Parathyroid adenoma (tissue), 2 donors: ENCODE measurements at regions not wholly inside any gene's neighbourhood (a gene's known extent, or its start where the extent isn't known, plus 50 kb on each side); places are given as distances from the start of the nearest gene placed in this dataset.

Experiments
- H2AFZ ChIP-seq: fragments of 300-600 bp; sonication (generic); one replicate; pipeline ENCODE4 v1.7.0; 2017; ENCODE audit warnings: antibody characterized with exemption, mild to moderate bottlenecking
- H3K27ac ChIP-seq: fragments of 300-600 bp; sonication (generic); one replicate; pipeline ENCODE4 v1.7.0; 2017
- H3K27me3 ChIP-seq: fragments of 300-600 bp; sonication (generic); one replicate; pipeline ENCODE4 v1.7.0; 2017; ENCODE audit warnings: low read length; ENCODE audit not compliant: control insufficient read depth, insufficient read depth
- H3K36me3 ChIP-seq: fragments of 300-600 bp; sonication (generic); one replicate; pipeline ENCODE4 v1.7.0; 2017; ENCODE audit warnings: low read length; ENCODE audit not compliant: control insufficient read depth, insufficient read depth
- H3K4me1 ChIP-seq: fragments of 300-600 bp; sonication (generic); one replicate; pipeline ENCODE4 v1.7.0; 2017; ENCODE audit warnings: control low read depth
- H3K4me2 ChIP-seq: fragments of 300-600 bp; sonication (generic); one replicate; pipeline ENCODE4 v1.7.0; 2017; ENCODE audit warnings: low read length
- H3K4me3 ChIP-seq: fragments of 300-600 bp; sonication (generic); one replicate; pipeline ENCODE4 v1.7.0; 2017; ENCODE audit warnings: low read depth, low read length
- H3K79me2 ChIP-seq: fragments of 300-600 bp; sonication (generic); one replicate; pipeline ENCODE4 v1.7.0; 2017; ENCODE audit warnings: control low read depth
- H3K9ac ChIP-seq: fragments of 300-600 bp; sonication (generic); one replicate; pipeline ENCODE4 v1.7.0; 2017; ENCODE audit warnings: mild to moderate bottlenecking
- H3K9me3 ChIP-seq: fragments of 300-600 bp; sonication (generic); one replicate; pipeline ENCODE4 v1.7.0; 2017; ENCODE audit warnings: low read length; ENCODE audit not compliant: control insufficient read depth
- TF ChIP-seq, protein P1 (sequence below): fragments of 300-600 bp; sonication (generic); IDR thresholded peaks from one replicate; pipeline ENCODE4 v1.7.0; 2017; ENCODE audit warnings: antibody characterized with exemption, mild to moderate bottlenecking
- donor health status: primary hyperparathyroidism.

DNA sequence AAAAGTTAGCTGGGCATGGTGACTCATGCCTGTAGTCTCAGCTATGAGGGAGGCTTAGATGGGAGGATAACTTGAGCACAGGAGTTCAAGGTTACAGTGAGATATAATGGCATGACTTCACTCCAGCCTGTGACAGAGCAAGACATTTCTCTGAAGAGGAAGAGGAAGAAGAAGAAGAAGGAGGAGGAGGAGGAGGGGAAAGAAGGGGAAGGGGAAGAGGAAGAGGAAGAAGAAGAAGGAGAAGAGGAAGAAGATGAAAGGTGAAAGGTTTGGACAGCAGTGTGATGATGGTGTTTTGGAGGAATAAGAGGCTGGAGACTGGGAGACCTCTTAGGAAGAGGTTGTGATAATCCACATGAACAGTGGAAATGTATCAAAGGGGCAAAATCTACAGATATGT, 410.7 kb upstream of the JAG1 start:
- Histone ChIP-seq H3K4me1 (no peaks in the 10 kb centered on the region), H3K9me3 (no peaks in the 10 kb centered on the region), H3K4me2 (no peak overlapping the region), H3K36me3 (no peaks in the 10 kb centered on the region), H2AFZ (no peak overlapping the region), H3K79me2 (no peaks in the 10 kb centered on the region), H3K4me3 (no peak overlapping the region), H3K27me3 (no peaks in the 10 kb centered on the region), H3K27ac (no peak overlapping the region), H3K9ac (no peak overlapping the region)
- TF ChIP-seq, protein P1, sequence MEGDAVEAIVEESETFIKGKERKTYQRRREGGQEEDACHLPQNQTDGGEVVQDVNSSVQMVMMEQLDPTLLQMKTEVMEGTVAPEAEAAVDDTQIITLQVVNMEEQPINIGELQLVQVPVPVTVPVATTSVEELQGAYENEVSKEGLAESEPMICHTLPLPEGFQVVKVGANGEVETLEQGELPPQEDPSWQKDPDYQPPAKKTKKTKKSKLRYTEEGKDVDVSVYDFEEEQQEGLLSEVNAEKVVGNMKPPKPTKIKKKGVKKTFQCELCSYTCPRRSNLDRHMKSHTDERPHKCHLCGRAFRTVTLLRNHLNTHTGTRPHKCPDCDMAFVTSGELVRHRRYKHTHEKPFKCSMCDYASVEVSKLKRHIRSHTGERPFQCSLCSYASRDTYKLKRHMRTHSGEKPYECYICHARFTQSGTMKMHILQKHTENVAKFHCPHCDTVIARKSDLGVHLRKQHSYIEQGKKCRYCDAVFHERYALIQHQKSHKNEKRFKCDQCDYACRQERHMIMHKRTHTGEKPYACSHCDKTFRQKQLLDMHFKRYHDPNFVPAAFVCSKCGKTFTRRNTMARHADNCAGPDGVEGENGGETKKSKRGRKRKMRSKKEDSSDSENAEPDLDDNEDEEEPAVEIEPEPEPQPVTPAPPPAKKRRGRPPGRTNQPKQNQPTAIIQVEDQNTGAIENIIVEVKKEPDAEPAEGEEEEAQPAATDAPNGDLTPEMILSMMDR: no peak

DNA sequence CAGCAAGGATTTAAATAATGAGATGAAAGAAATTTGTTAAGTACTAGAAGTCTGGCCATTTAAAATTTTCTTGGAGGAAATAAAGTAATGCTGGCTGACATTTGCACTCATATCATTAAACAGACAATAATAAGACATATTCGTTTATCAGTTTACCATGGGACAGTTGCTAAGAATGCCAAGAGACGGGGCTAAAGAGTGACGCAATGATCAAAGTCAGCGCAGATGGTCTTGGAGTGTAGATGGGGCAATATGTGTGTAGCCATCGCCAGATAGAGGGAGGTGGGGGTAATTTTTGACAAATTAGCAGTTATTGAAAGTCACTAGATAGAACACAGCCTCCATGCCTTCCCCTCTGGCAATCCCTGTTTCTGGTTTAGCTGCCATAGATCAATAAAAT, 413.2 kb upstream of the JAG1 start:
- no peaks in the 10 kb centered on the region for H3K27me3 ChIP-seq
- H3K9ac ChIP-seq: no peak overlapping the region
- H3K9me3 ChIP-seq: no peaks in the 10 kb centered on the region
- H3K4me2 ChIP-seq: no peak overlapping the region
- no peak overlapping the region for H3K27ac ChIP-seq
- no peak overlapping the region for H3K4me3 ChIP-seq
- no peak overlapping the region for H2AFZ ChIP-seq
- TF ChIP-seq, protein P1: no peak
- no peaks in the 10 kb centered on the region for H3K36me3 ChIP-seq
- H3K79me2 ChIP-seq: no peaks in the 10 kb centered on the region
- H3K4me1 ChIP-seq: peaks cover 6% of the 10 kb centered on the region

DNA sequence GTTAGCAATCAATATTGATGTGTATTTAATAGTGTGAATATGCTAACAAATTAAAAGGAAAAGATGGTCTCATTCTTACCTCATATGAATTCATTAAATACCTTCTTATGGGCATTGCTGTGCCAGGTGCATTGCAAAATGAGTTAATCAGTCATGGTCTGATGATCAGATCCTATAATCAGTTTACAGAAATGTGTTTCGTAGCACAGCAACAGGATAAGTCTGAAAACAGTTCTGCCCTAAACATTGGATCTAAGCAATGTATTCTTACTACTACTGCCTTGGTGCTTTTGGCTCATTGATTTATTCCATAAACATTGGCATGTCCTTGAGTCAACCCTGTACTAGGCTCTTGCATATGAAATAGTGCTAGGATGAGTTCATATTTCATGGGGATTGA, 417.0 kb upstream of the JAG1 start:
- peaks cover 6% of the 10 kb centered on the region for H3K4me1 ChIP-seq
- no peaks in the 10 kb centered on the region for H3K36me3 ChIP-seq
- no peak overlapping the region for H3K27ac ChIP-seq
- TF ChIP-seq, protein P1: no peak
- H3K79me2 ChIP-seq: no peaks in the 10 kb centered on the region
- H3K9me3 ChIP-seq: no peaks in the 10 kb centered on the region
- peak overlapping the region; percentile 18 for H2AFZ ChIP-seq
- H3K4me3 ChIP-seq: no peak overlapping the region
- no peak overlapping the region for H3K9ac ChIP-seq
- H3K4me2 ChIP-seq: no peak overlapping the region
- H3K27me3 ChIP-seq: no peaks in the 10 kb centered on the region

DNA sequence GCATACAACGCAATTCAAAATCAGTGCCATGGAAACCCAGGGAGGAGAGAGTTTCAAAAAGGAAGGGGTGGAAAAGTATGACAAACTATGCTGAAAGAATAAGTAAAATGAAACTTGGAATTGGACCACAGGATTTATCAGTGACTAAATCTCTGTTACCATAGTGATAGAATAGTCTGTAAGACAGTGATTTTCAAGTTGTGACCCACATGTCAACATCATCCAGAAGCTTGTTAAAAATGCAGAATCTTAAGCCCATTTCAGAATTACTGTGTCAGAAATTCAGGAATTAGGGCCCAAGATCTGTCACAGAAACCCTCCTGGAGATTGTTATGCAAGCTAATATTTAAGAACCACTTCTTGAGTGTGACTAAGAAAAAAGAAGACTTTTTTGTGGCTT, 417.7 kb upstream of the JAG1 start:
- Histone ChIP-seq H2AFZ (peak overlapping the region; percentile 18), H3K4me1 (peaks cover 6% of the 10 kb centered on the region), H3K36me3 (no peaks in the 10 kb centered on the region), H3K27ac (no peak overlapping the region), H3K79me2 (no peaks in the 10 kb centered on the region), H3K9me3 (no peaks in the 10 kb centered on the region), H3K27me3 (no peaks in the 10 kb centered on the region), H3K4me2 (no peak overlapping the region), H3K9ac (no peak overlapping the region), H3K4me3 (no peak overlapping the region)
- TF ChIP-seq, protein P1: no peak

DNA sequence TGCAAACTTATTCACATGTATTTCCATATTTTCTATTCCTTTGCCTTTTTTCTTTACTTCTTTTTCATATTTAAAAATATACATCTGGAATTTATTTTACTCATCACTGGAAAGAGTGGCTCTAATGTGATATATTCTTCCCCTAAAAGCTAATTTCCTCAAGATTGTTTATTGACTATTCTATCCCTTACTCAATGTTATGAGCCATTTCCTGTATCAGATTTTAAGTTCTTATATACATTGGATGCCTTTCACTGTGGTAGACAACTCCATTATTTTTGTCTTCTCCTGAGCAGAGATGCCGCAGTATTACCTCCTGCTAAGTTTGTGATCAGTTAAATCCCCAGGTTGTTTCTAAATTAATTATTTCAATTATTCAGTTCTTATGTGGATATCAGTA, 418.4 kb upstream of the JAG1 start:
- Histone ChIP-seq H3K9me3 (no peaks in the 10 kb centered on the region), H3K4me1 (peaks cover 6% of the 10 kb centered on the region), H3K4me3 (no peak overlapping the region), H3K36me3 (no peaks in the 10 kb centered on the region), H3K4me2 (no peak overlapping the region), H2AFZ (no peak overlapping the region), H3K9ac (no peak overlapping the region), H3K27me3 (no peaks in the 10 kb centered on the region), H3K27ac (no peak overlapping the region), H3K79me2 (no peaks in the 10 kb centered on the region)
- TF ChIP-seq, protein P1: no peak
